GM10266 (cell line): ENCODE measurements at regions not wholly inside any gene's neighbourhood (a gene's known extent, or its start where the extent isn't known, plus 50 kb on each side); places are given as distances from the start of the nearest gene placed in this dataset.

Experiments
- DNase-seq: peaks from one replicate; pipeline ENCODE4 v3.0.0; 2012; ENCODE audit errors: extremely low spot score
- TF ChIP-seq, protein P1 (sequence below): IDR thresholded peaks from 2 replicates; pipeline ENCODE4 v1.5.1; 2012; ENCODE audit warnings: mild to moderate bottlenecking, low read depth; ENCODE audit not compliant: control insufficient read depth, insufficient read depth; ENCODE audit errors: missing control alignments

DNA sequence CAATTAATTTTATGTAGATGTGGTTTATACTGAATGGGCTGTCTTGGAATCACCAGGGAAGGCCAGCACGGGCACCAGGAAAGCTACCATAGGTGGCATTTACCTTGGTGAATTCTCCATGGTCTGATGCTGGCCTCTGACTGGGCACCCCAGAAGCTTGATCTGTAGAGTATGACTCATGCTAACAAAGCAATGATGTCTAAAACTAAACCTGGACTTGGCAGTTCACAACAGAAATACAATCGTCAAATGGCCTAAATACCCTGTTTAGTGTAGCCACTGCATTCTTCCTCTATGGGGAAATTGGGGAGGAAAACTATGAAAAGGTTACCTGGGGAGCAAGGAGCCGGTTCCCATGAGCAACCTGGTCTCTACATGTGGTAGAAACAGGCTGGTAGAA lies 98.0 kb downstream of the ATPSCKMT start:
- no peak for DNase-seq
- TF ChIP-seq, protein P1, sequence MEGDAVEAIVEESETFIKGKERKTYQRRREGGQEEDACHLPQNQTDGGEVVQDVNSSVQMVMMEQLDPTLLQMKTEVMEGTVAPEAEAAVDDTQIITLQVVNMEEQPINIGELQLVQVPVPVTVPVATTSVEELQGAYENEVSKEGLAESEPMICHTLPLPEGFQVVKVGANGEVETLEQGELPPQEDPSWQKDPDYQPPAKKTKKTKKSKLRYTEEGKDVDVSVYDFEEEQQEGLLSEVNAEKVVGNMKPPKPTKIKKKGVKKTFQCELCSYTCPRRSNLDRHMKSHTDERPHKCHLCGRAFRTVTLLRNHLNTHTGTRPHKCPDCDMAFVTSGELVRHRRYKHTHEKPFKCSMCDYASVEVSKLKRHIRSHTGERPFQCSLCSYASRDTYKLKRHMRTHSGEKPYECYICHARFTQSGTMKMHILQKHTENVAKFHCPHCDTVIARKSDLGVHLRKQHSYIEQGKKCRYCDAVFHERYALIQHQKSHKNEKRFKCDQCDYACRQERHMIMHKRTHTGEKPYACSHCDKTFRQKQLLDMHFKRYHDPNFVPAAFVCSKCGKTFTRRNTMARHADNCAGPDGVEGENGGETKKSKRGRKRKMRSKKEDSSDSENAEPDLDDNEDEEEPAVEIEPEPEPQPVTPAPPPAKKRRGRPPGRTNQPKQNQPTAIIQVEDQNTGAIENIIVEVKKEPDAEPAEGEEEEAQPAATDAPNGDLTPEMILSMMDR = no peak

DNA sequence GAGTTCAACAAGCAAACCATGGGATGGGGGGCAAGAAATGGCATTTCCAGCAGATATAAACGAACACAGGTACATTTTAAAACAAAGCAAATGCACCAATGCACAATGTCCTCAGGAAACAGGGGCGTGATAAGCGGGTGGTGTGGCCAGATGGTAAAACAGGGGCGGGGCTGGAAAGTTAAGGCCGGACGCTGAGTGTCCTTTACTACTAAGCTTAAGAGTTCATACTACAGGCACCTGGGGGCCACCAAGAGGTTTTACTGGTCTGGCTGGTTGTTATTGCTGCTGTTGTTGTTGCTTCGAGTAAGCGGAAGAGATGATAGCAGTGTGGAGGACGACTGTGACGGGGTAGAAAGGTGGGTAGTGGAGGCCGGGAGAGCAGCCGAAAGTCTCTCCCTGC lies 99.8 kb downstream of the ATPSCKMT start:
- TF ChIP-seq, protein P1 = no peak
- DNase-seq = no peak

DNA sequence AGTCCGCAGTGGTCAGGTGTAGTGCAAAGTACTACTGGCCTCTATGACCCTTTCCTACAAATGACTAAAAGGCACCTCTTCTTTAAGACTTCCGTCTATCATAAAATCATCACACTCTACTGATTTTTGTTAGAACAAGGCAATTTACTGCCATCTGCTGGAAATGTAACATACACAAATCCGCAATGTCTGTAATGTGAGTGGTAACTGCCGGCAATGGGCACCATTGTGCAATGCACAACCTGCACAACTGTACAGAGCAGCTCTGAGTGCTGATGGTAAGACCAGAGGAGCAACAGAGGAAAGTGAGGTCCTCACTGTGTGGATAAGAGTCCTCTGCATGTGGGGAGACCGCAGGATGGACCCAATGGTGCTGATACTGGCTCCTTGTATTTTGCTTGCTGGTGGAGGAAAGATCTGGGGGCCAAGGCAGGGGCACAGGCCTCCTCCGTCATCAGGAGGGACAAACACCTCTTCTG lies 103.7 kb downstream of the ATPSCKMT start:
- TF ChIP-seq, protein P1 = peak; percentile 14
- no peak for DNase-seq

DNA sequence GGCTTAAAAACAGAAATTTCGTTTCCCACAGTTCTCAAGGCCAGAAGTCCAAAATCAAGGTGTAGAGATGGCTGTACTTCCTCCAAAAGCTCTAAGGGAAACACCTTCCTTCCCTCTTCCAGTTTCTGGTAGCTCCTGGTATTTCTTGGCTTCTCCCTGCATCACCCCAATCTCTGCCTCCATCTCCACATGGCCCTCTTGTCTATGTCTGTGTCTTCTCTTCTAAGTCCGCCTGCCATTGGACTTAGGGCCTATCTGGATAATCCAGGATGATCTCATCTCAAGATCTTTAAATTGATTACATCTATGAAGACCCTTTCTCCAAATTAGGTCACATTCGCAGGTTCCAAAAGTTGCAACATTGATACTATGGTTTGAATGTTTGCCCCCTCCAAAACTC lies 105.6 kb downstream of the ATPSCKMT start:
- DNase-seq = no peak
- TF ChIP-seq, protein P1 = no peak

DNA sequence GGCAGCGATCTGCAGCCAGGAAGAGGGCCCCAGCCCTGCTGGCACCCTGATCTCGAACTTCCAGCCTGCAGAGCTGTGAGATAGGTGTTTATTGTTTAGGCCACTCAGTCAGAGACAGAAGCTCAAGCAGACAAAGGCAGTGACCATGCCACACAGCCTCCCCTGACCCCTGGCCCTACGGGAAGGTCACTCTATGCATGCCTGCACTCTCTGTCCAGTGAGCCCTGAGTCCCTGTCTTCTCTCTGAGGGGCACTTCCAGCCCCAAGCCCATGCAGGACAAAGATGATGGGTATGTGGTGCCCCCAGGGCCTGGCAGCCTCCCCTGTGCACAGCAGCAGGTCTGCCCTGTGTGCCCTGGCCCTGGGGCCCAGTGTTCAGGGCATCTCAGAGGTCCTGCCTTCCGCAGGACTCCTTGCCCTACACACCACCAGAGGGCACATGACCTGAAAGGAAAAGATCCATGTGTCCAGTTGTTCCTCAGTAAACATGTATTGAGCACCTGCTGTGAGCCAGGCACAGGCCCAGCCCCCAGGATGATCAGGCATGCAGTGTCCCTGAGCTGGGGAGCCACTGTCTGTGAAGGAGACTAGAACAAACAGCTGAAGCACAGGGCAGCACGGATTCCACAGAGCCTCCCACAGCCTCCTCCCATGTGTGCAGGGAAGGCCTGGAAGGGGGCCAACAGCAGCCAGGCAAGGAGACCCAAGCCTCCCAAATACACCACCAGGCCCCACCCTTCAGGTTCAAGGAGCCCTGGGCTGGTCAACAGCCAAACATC lies 109.3 kb downstream of the ATPSCKMT start:
- TF ChIP-seq, protein P1 = no peak
- DNase-seq = no peak

DNA sequence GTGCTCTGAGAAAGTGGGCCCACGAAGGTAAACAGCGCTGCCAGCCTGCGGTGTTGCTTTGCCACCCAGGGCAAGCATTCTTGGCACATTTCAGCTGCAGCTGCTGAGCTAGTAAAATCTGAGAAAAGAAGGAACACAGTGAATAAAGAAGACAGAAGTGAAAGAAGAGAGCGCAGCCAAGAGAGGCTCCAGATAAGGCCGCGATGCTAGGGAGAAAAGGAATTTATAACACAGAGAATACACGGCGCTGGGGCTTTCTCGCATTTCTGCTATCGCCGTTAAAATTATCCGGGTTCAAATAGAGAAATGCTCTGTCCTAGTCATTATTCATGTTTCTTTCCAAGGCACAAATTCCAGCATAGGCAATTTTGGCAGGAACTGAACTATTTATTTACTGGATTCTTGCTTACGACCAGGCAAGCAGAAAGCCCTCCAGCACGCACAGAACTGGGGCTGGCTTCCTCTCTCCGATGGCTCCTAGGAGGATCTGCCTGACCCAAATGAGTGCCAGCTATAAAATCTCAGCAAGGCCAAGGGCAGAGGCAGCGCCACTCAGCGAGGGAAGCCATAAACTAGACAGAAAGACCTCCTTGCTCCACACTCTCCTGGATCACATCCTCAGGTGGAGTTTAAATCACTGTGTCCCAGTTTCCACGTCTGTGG lies 111.2 kb downstream of the ATPSCKMT start:
- no peak for DNase-seq

More for the DNA sequence above, 111.2 kb downstream of the ATPSCKMT start:
- TF ChIP-seq, protein P1 = no peak
